Upper lobe of left lung (tissue), 4 donors: ENCODE measurements at regions not wholly inside any gene's neighbourhood (a gene's known extent, or its start where the extent isn't known, plus 50 kb on each side); places are given as distances from the start of the nearest gene placed in this dataset.

Experiments used
- CTCF ChIP-seq, 6 experiments: fragments of 450-650 bp in 4 of 6; fragments of 200-600 bp in 2 of 6; sonication (generic) in 2 of 6; IDR thresholded peaks; one replicate each; pipeline ENCODE4 v1.5.1; 2016 to 2019; ENCODE audit warnings: antibody characterized with exemption in 6 of 6
- POLR2A ChIP-seq, 4 donors: fragments of 450-650 bp; IDR thresholded peaks; one replicate each; pipeline ENCODE4 v1.5.1; 2016 to 2017; ENCODE audit warnings: antibody characterized with exemption in 4 of 4, mild to moderate bottlenecking in 2 of 4
- POLR2AphosphoS5 ChIP-seq, 2 donors: sonication (generic); formaldehyde crosslinking; IDR thresholded peaks; one replicate each; pipeline ENCODE4 v1.5.1; 2017; ENCODE audit warnings: antibody characterized with exemption in 2 of 2

GRCh38 chr3:104960579-104960978 lies 406.1 kb upstream of the ALCAM start:
- TF ChIP-seq POLR2AphosphoS5 (IDR thresholded peaks at IDR 0.05) (no peak), CTCF (IDR thresholded peaks at IDR 0.05) (no peak), POLR2A (IDR thresholded peaks at IDR 0.05) (no peak)
